HT1080 (cell line): ENCODE measurements at regions not wholly inside any gene's neighbourhood (a gene's known extent, or its start where the extent isn't known, plus 50 kb on each side); places are given as distances from the start of the nearest gene placed in this dataset.

ENCODE experiments used
- DNase-seq: peaks from one replicate; pipeline ENCODE4 v3.0.0-alpha.2; 2015; ENCODE audit warnings: low read depth

DNA sequence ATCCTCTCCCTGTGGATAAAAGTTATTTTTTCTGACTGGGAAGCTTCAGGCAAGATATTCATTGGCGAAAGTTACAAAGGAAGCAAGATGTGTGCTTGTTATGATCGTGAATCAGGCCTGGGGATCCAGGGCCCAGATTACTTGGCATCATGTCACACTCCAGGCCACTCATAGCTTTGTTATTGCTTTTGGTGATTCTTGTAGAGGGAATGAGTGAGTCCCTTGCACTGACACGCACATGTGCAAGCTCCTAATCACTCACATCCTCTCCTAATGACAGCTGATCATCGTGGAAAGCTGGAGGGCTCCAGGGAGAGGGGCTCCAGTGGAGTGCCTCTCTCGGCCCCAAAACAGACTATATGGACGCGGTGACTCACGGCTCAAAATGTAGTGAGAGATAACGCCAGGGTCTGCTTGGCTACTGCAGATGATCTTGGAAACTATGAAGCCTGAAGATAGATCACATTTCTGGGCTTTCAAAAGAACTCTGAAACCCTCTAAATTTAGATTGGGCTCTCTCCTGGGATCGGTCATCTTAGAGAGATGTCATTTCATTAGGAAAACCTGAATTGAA is 481.1 kb upstream of the USP24 start:
- DNase-seq: peak; percentile 87

DNA sequence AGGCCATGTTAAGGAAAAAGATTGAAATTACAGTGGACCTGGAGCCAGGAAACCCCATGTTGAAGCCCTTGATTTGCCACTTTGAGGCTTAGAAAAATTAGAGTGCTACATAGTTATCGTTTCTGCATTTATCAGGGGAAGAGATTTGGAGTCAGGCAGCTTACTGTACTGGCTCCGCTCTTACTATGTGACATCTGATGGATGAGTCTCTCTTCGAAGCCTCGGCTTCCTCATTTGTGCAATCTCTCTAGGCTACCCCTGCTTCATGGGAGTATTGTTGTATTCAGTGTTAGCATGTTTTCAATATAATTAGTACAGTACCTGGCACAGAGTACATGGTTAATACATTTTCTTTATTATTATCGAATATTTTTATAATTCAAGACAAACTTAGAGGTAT is 480.4 kb upstream of the USP24 start:
- DNase-seq: no peak

DNA sequence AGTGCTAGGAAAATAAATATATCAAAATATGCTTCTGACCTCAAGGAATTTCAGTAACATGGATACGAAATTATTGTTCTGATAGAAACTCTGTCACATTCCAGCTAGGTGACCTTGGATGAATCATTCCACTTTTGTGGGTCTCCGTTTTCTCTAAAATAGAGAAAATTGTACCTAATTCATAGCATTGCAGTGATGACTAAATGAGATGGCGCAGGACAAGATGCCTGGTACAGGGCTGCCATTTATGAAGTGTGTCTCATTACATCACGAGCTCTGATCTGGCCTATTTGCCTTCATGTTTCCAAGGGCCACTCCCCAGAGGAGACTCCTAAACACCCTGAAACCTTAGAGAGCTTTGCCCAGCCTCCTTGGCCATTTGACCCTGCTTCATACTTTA is 480.0 kb upstream of the USP24 start:
- no peak for DNase-seq

DNA sequence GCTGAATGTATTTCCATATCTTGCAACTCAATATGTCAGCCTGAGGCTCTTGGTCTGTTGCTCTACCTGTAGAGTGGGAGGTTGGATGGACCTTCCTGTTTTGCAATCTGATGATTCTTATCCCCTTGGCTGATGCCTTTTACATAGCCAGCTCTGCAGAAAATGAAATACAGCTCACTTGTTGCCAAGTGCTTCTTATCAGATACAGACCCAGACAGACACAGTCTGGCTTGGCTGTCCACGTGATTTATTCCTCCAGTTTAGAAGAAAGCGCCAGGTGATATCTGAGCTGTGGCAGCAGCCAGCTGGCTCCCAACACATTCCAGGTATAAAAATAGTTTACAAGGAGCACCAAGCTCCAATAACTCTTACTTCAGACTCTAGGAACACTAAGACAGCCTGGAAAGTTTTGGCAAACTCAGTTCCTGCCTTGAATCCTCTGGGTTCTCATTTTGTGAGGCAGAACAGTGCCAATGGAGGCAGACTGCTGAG is 479.2 kb upstream of the USP24 start:
- no peak for DNase-seq

DNA sequence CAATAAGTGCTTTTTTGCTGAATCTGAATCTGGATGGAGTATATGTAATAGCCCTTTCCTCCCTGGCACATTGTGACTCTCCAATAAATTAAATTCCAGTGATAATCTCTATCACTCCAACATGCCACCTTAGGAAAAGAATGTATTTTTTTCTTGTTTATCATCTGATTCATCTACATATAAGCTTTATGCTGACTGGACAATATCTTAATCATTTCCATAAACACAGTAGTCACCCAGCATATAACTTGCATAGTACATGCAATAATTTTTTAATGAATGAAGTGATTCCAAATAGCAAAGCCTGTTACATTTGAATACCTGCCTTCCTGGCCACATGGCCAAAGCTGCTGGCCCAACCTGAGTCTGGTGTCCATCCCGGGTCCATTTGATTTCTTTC is 477.6 kb upstream of the USP24 start:
- DNase-seq: no peak

DNA sequence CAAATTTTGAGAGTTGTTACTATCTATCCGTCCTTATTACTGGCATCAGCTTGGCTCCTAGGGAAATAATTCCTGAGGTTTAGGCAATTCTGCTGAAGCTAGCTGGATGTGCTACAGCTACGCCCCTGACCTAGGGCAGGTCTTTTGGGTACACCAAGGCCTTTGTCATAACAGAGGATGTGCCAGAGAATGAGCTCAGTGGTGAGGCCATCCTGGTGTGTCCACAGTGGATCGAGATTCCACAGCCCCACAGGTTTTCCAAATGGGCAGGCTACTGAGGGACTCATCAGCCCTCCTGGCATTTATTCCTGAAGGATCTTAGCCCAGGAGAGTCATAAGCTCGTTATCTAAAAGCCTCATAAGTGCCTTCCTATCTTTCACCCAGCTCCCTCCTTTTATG is 475.2 kb upstream of the USP24 start:
- no peak for DNase-seq

DNA sequence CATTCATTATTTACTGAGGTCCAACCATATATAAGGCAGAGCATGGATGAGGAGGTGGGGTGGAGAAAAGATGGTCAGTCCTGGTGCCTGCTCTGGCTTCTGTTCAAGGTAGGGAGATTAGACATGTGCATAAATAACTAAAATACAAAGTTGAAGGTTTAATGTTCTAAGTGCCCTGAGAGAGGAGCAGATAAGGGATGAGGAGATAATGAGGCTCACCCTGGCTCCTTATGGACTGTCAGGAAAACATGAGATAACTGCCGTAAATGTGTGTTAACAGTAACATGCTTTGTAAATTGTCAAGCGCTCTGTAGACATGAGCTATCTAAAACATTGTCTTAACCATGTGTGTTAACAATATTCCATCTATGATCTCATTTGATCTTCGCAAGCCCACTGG is 474.6 kb upstream of the USP24 start:
- no peak for DNase-seq

DNA sequence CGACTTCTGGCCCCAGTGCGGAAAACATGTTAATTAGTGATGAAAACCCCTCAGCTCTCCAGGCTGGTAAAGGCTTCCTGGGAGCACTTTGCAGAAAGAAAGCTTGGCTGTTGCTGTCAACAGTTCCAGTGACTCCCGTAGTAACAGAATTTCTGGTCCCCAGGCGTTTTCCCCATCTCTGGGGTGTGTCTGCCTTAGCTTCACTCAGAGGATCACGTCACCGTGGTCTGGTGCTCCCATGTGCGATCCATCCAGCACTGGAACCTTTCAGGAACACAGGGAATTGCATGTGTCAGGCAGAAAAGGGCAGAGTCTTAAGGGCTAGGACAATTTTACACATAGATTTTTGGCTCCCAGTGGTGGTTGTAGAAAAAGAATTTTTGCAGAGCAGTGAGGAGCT is 470.4 kb upstream of the USP24 start:
- no peak for DNase-seq

DNA sequence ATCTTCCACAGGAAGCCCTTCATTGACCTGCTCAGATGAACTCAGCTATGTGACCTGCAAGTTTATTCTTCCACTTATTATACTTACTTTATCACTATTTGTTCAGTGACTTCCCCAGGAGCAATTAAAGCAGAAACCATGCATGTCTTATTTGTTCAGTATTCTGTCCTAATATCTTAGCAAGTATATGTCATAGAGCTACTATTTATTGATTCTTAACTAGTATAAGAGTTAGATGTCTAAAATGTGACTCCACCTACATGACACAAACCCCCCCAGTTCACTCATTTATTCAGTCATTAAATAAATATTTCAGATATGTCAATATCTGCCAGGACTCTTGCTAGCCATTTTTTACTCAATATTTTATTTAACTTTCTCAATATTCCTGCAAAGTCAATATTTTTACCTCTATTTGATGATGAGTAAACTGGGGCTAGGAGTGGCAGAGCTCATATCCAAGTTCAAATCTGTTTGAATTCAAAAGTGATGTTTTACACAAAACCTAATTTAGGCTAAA is 469.0 kb upstream of the USP24 start:
- no peak for DNase-seq

DNA sequence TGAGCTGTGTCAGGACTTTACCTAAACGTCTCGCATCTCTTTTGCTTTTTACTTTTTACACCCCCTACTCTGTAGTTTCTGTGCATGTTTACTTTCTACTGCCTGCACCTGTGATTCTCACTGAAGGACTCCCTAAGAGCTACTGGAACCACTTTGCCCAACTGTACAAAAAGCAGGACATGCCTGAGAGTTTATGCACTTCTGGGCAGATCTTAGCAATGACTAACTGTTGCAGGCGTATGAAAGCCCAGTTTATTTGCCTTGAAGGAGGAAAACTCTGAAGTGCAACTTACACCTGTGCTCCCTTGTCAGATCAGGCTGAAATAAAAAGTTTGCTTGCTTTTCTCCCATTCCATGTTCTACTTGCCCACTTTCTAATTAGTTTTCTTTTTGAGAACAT is 467.0 kb upstream of the USP24 start:
- DNase-seq: no peak

DNA sequence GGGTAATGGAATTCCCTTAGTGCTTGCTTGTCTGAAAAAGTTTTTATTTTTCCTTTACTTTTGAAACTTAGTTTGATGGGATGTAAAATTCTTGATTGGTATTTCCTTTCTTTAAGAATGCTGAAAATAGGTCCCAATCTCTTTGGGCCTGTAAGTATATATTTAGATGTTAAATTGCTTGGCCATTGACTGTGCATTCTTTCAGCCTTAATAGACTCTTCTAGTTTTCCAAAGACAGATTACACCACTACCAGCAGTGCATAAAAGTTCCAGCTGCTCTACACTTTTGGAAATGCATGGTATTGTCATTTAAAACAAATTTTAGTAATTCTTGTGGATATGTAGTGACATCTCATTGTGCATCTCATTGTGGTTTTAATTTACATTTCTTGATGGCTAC is 464.8 kb upstream of the USP24 start:
- DNase-seq: no peak

DNA sequence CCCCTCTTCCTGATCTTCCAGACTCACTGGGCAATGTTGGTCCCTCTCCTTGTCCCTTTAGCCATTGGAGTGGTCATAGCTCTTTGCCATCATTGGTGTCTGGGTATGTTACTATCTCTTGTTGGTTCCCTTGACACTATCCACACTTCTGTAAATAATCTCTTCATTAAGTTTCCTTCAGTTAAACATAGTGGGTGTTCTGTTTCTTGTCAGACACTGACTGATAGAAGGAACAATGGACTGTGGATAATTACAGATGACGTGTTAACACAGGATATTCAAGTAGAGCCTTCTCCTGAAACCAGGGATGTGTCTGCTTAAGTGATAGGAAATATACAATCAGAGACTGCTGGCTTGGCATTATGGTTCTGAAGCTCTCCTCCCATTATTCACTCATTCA is 458.3 kb upstream of the USP24 start:
- DNase-seq: no peak

DNA sequence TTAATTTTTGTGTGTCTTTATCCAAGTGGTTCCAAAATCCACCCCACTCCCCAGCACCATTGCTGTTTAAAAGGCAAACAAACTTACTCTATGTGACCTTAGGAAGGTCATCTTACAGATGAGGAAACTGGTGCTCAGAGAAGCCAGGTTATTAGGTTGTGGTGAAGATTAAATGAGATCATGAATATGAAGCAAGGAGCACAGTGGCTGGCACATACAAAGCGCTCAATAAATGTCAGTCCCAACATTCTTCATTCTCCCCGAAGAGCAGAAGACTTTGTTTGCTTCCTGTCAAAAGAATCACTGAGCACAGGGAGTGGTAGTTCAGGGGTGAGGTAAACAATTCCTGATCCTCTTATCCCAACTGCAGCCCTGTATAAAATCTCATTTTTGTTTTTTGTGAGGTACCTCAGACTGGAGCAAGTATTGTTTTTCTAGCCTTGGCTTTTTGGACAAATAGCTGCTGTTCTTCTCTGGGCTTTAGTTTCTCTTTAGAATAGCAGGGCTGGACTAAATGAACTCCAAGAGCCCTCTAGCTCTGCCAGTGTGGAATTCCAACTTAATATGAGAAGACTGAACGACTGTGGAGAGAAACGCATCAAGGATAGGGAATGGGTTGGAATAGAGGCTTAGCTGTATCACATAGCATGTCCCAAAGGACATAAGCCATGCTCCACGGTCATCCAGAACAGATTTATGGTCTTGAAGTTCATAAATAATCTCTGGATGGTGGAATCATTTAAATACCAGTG is 455.3 kb upstream of the USP24 start:
- no peak for DNase-seq

DNA sequence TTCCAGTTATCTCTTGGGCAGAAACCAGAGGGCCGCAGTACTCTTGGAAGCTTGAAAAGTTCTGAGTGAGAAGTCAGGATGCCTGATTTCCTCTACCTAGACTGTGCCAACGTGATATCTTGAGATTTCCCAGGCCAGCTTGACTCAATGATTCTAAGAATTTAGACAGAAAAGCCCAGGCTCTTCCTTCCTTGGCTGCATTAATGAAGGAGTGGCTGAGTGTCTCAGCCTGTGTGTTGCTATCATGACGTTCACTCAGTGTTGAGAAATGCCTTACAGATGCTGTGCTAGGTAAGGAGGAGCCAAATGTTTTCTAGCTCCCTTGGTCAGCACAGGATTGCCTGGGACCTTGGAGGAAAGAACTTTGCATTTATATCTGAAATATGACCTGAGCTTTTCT is 454.1 kb upstream of the USP24 start:
- no peak for DNase-seq

DNA sequence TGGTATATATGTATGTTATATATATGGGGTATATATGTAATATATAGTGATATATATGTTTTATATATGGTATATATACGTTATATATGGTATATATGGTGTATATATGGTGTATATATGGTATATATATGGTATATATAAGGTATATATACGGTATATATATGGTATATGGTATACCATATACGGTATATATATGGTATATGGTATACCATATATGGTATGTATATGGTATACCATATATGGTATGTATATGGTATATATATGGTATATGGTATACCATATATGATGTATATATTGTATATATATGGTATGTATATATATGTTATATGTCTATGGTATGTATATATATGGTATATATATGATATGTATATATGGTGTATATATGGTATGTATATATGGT is 447.7 kb upstream of the USP24 start:
- no peak for DNase-seq

DNA sequence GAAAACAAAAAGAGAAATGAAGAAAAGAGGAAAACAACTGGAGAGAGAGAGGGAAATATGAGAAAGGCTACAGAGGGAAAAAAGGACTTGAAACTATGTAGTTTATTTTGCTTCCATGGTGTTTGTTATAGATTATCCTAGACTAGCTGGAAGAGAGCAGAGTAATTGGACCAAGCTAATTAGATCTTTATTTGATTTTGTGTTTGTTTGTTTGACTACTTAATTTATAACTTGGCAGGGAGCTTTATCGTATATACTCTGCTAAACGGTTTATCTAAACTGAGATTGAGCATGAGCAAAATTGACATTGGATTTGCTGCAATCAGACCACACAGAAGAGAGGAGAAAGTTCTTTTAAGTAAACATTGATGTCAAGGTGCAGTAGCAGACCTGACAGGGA is 443.8 kb upstream of the USP24 start:
- no peak for DNase-seq

DNA sequence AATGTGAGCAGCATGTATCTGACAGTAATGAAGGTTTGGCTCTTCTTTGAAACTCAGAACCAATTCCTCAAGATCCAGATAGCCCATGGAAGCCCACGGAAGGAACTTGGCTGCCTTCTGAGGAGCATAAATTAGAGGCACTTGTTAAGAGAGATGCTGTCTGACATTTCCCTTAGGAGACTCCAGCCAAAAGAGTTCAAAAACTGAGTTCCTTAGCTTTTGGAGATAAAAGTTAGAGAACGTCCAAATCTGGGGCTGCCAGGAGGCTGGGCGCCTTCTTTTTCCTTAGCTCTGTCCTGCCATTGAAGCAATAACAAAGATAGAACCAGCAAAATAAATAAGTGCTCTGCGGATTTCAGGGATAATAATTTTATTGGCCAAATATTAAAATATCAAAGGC is 439.6 kb upstream of the USP24 start:
- no peak for DNase-seq

DNA sequence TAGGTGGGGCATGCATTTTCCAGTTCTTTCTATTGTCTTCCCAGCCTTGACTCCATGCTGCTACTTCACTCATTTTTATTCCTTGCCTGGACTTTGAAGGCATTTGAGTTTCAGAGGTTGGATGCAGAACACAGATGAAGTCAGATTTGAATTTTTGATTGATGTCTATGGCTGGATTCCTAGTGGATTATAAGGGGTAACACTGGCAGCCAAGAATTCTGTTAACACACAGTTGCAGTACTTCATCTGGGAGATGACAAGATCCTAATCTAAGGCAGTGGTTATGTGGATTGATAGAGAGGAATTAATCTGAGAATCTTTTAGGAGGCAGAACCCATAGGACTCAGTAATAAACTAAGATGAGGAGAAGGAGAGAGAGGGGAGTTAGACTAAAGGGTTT is 439.0 kb upstream of the USP24 start:
- no peak for DNase-seq

DNA sequence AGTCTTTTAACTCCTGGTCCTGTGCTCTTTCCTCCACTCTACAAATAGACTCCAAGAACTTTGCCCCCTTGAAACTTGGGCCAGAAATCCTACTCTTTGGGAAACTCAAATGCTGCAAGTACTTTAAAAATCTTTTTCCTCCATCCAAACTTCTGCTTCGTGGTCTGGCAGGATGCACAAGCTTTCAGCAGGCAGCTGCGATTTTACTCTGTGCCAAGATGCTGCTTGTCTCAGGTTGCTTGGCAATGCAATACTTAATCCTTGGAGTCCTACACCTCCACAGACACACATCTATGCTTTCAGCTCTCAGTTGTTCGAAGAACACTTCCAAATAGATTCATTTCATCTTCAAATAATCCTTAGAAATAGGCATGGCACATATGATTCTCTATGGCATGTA is 435.3 kb upstream of the USP24 start:
- DNase-seq: no peak

DNA sequence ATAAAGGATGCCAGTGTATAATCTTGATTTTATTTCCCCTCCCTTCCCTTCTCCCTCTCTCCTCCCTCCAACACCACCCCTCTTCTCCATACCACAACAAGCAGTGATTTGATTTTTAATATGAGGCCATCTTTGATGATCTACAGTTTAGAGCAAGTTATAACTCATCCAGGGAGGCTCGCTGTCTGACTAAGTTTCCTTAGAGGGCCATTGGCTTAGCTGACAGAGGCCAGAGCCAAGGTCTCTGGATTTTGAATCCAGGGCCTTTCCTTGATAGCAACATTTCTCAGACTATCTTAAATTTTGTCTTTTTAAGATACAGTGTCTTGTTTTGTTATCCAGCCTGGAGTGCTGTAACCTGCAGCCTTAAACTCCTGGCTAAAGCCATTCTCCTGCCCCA is 431.0 kb upstream of the USP24 start:
- DNase-seq: no peak

DNA sequence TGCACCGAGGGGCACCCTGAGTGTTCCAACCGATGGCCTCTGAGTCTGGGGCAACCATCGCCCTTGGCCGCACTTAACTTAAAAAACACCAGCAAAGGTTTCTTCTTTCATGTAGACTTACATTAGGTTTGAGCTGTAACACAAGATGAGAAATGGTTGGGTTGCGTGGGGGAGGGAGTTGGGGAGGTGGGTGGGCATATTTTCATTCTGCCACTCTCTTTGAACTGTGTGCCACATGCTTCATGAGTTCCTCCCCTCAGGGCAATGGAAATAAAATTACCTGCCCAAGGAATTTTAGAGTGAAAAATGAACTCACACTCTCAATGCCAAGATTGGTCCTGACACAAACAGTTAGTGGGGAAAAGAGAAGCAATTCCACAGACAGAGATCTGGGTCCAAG is 430.1 kb upstream of the USP24 start:
- no peak for DNase-seq

DNA sequence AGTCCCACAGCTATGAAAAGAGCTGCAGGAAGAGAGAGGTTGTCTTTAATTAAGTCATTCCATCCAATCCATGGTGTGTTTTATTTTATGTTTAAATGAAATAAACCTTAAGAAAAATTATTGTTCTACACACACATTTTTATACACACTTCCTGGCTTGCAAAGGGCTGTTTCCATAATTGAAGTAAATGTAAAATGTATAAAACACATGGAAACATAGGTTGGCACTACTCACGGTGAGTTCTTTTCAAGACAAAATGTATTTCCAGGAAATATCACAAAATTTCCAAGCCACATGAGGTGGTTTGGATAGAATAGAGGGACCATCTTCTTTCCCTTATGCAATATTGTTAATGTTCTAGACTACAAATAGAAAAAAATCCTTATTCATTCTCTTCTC is 426.8 kb upstream of the USP24 start:
- DNase-seq: no peak
